CD14-positive monocyte (primary cell): ENCODE measurements at regions not wholly inside any gene's neighbourhood (a gene's known extent, or its start where the extent isn't known, plus 50 kb on each side); places are given as distances from the start of the nearest gene placed in this dataset.

Experiments
- DNase-seq, 3 donors: peaks; one replicate each; pipeline ENCODE4 v3.0.0-alpha.2; 2011 to 2022
- H2AFZ ChIP-seq: 2 replicates; pipeline ENCODE4 v1.6.0; 2012; ENCODE audit warnings: mild to moderate bottlenecking, low read depth, low read length, inconsistent platforms; ENCODE audit not compliant: insufficient read depth, poor library complexity, severe bottlenecking
- H3K27ac ChIP-seq, 2 donors: 1 replicate in 1 of 2; 2 replicates in 1 of 2; pipeline ENCODE4 v1.5.1; 2012 to 2013; ENCODE audit warnings: low read length in 2 of 2, control low read depth in 1 of 2, inconsistent platforms in 1 of 2, low read depth in 1 of 2, mild to moderate bottlenecking in 1 of 2
- H3K27me3 ChIP-seq, 2 donors: one replicate each; pipeline versions ENCODE4 v1.6.0 to v1.6.1; 2011 to 2013; ENCODE audit warnings: low read length in 2 of 2; ENCODE audit not compliant: control insufficient read depth in 2 of 2, insufficient read depth in 2 of 2
- H3K36me3 ChIP-seq, 2 donors: replicated peaks in 1 of 2; 1 replicate in 1 of 2; 2 replicates in 1 of 2; pipeline versions ENCODE4 v1.5.1 to v1.6.1; 2012 to 2013; ENCODE audit warnings: low read length in 2 of 2, control low read depth in 1 of 2, inconsistent platforms in 1 of 2, mild to moderate bottlenecking in 1 of 2; ENCODE audit not compliant: insufficient read depth in 2 of 2, control insufficient read depth in 1 of 2
- H3K4me1 ChIP-seq, 2 donors: 1 replicate in 1 of 2; 2 replicates in 1 of 2; pipeline versions ENCODE4 v1.5.1 to v1.6.1; 2012 to 2013; ENCODE audit warnings: low read length in 2 of 2, control low read depth in 1 of 2, inconsistent platforms in 1 of 2, mild to moderate bottlenecking in 1 of 2, moderate library complexity in 1 of 2; ENCODE audit not compliant: insufficient read depth in 2 of 2, control insufficient read depth in 1 of 2
- H3K4me2 ChIP-seq: replicated peaks from 2 replicates; pipeline ENCODE3; 2012; ENCODE audit warnings: low read length, moderate library complexity, mild to moderate bottlenecking; ENCODE audit not compliant: poor library complexity, severe bottlenecking; ENCODE audit errors: extremely low read depth
- H3K4me3 ChIP-seq, 3 experiments: fragments of 200-600 bp in 1 of 3; sonication (generic) in 1 of 3; replicated peaks in 1 of 3; 1 replicate in 2 of 3; 2 replicates in 1 of 3; pipeline ENCODE4 v1.5.1; 2011 to 2013; ENCODE audit warnings: low read length in 3 of 3, mild to moderate bottlenecking in 3 of 3, control low read depth in 2 of 3, low read depth in 2 of 3, inconsistent platforms in 1 of 3, moderate library complexity in 1 of 3
- H3K79me2 ChIP-seq: 2 replicates; pipeline ENCODE4 v1.6.0; 2012; ENCODE audit warnings: mild to moderate bottlenecking, control low read depth, inconsistent platforms, low read length, moderate library complexity; ENCODE audit not compliant: insufficient read depth
- H3K9ac ChIP-seq: 2 replicates; pipeline ENCODE4 v1.6.0; 2017; ENCODE audit warnings: low read length, mild to moderate bottlenecking; ENCODE audit not compliant: insufficient read depth, poor library complexity, severe bottlenecking
- H3K9me3 ChIP-seq, 2 donors: replicated peaks in 1 of 2; 1 replicate in 1 of 2; 2 replicates in 1 of 2; pipeline versions ENCODE4 v1.5.1 to v1.6.1; 2012 to 2013; ENCODE audit warnings: low read length in 2 of 2, control low read depth in 1 of 2; ENCODE audit not compliant: control insufficient read depth in 1 of 2, insufficient read depth in 1 of 2
- H4K20me1 ChIP-seq: 2 replicates; pipeline ENCODE4 v1.6.0; 2012; ENCODE audit warnings: mild to moderate bottlenecking, low read length, control low read depth, moderate library complexity; ENCODE audit not compliant: insufficient read depth
- H3K27ac Mint-ChIP-seq, 7 donors: one replicate each; pipeline ENCODE4 v1.8.0; 2020; ENCODE audit warnings: mild to moderate bottlenecking in 7 of 7, mixed read lengths in 7 of 7, moderate library complexity in 6 of 7, inconsistent platforms in 2 of 7
- H3K27me3 Mint-ChIP-seq, 3 donors: one replicate each; pipeline ENCODE4 v1.8.0; 2021 to 2022; ENCODE audit warnings: low read depth in 3 of 3, mild to moderate bottlenecking in 3 of 3, mixed read lengths in 3 of 3, moderate library complexity in 3 of 3, inconsistent platforms in 1 of 3
- H3K36me3 Mint-ChIP-seq, 2 donors: one replicate each; pipeline ENCODE4 v1.8.0; 2020; ENCODE audit warnings: mixed read lengths in 2 of 2, inconsistent platforms in 1 of 2, mild to moderate bottlenecking in 1 of 2
- H3K4me1 Mint-ChIP-seq: one replicate; pipeline ENCODE4 v1.8.0; 2020; ENCODE audit warnings: mild to moderate bottlenecking, mixed read lengths
- H3K4me3 Mint-ChIP-seq, 2 donors: one replicate each; pipeline ENCODE4 v1.8.0; 2020; ENCODE audit warnings: mild to moderate bottlenecking in 2 of 2, mixed read lengths in 2 of 2, moderate library complexity in 1 of 2
- H3K9me3 Mint-ChIP-seq, 7 donors: one replicate each; pipeline ENCODE4 v1.8.0; 2020 to 2022; ENCODE audit warnings: mixed read lengths in 7 of 7, mild to moderate bottlenecking in 6 of 7, moderate library complexity in 6 of 7, inconsistent platforms in 2 of 7
- WGBS: methylation state at CpG from one replicate; pipeline ENCODE4 v1.1.5; 2013; ENCODE audit warnings: missing lambda C conversion rate; ENCODE audit not compliant: insufficient coverage; 5-methylcytosine and 5-hydroxymethylcytosine counted together
- intact Hi-C, 2 donors: fragments of 100-400 bp; cut with micrococcal nuclease; formaldehyde crosslinking; loops; one replicate each; pipeline versions ENCODE4 v1.15.0 to v1.15.1; 2023
- TF ChIP-seq, protein P1 (sequence below): fragments of 200-600 bp; IDR thresholded peaks from one replicate; pipeline ENCODE4 v1.8.0; 2022; ENCODE audit warnings: antibody characterized with exemption, mild to moderate bottlenecking

DNA sequence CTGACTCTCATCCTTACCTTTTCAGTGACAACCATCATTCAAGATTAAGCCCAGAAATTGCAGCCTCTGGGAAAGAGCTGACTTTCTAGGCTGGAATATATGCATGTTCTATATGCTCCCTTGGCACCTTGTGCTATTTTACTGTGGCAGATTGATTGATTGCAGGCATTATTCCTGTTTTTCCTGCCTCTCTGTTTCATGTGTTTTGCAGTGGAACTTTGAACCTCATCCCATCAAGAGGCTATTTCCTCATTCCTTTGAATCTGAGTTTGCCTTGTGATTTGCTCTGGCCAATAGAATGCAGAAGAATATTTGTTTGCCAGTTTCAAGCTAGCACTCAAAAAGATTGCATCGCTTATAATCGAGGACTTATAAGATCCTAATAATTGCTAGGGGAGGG is 174.8 kb upstream of the DCN start:
- H2AFZ ChIP-seq: no peak overlapping the region
- H4K20me1 ChIP-seq: no peaks in the 10 kb centered on the region
- Mint-ChIP-seq H3K4me3 (no peak overlapping the region), H3K27ac (no peak overlapping the region), H3K27me3 (no peaks in the 10 kb centered on the region), H3K9me3 (no peaks in the 10 kb centered on the region), H3K36me3 (no peaks in the 10 kb centered on the region), H3K4me1 (no peaks in the 10 kb centered on the region)
- TF ChIP-seq, protein P1, sequence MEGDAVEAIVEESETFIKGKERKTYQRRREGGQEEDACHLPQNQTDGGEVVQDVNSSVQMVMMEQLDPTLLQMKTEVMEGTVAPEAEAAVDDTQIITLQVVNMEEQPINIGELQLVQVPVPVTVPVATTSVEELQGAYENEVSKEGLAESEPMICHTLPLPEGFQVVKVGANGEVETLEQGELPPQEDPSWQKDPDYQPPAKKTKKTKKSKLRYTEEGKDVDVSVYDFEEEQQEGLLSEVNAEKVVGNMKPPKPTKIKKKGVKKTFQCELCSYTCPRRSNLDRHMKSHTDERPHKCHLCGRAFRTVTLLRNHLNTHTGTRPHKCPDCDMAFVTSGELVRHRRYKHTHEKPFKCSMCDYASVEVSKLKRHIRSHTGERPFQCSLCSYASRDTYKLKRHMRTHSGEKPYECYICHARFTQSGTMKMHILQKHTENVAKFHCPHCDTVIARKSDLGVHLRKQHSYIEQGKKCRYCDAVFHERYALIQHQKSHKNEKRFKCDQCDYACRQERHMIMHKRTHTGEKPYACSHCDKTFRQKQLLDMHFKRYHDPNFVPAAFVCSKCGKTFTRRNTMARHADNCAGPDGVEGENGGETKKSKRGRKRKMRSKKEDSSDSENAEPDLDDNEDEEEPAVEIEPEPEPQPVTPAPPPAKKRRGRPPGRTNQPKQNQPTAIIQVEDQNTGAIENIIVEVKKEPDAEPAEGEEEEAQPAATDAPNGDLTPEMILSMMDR: no peak
- H3K9me3 ChIP-seq: no peaks in the 10 kb centered on the region
- H3K79me2 ChIP-seq: no peaks in the 10 kb centered on the region
- H3K27ac ChIP-seq: no peak overlapping the region
- H3K36me3 ChIP-seq: no peaks in the 10 kb centered on the region
- WGBS: no CpG with 5 or more reads among the region's 2 CpGs
- H3K4me2 ChIP-seq: no peak overlapping the region
- no peaks in the 10 kb centered on the region for H3K27me3 ChIP-seq
- no peak overlapping the region for H3K4me3 ChIP-seq
- intact Hi-C loops: no loop called here
- H3K9ac ChIP-seq: no peak overlapping the region
- no peak for DNase-seq
- H3K4me1 ChIP-seq: no peaks in the 10 kb centered on the region

DNA sequence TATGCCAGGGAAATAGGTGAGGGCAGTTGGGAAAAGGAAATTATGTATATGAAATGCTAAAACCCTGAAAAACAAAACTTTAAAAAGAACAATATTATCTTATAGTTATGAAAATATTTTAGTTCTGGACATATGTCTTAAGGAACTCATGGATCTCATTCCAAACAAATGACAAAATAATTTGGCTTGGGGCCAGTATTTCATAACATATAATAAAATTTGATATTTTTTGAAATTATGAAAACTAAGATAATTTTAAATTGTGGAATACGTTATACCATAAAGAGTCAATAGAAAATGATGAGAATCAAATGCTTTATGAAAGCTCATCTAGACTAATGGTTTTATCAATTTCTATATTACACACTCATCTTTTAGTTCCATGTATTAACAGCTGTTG is 173.8 kb upstream of the DCN start:
- no peaks in the 10 kb centered on the region for H3K4me1 Mint-ChIP-seq
- H3K27ac Mint-ChIP-seq: no peak overlapping the region
- Histone ChIP-seq H3K27ac (no peak overlapping the region), H3K79me2 (no peaks in the 10 kb centered on the region), H2AFZ (no peak overlapping the region), H3K27me3 (no peaks in the 10 kb centered on the region), H4K20me1 (no peaks in the 10 kb centered on the region), H3K36me3 (no peaks in the 10 kb centered on the region), H3K9me3 (no peaks in the 10 kb centered on the region), H3K4me3 (no peak overlapping the region), H3K9ac (no peak overlapping the region), H3K4me1 (no peaks in the 10 kb centered on the region), H3K4me2 (no peak overlapping the region)
- H3K36me3 Mint-ChIP-seq: no peaks in the 10 kb centered on the region
- intact Hi-C loops: no loop called here
- whole genome bisulfite sequencing: no CpG with 5 or more reads among the region's 1 CpG
- H3K4me3 Mint-ChIP-seq: no peak overlapping the region
- DNase-seq: no peak
- TF ChIP-seq, protein P1: no peak
- peaks cover 0 to 2% (median 0%) of the 10 kb centered on the region in 7 donors for H3K9me3 Mint-ChIP-seq
- H3K27me3 Mint-ChIP-seq: peaks cover 0 to 2% (median 0%) of the 10 kb centered on the region in 3 donors
